AG04450 (cell line): ENCODE measurements at regions not wholly inside any gene's neighbourhood (a gene's known extent, or its start where the extent isn't known, plus 50 kb on each side); places are given as distances from the start of the nearest gene placed in this dataset.

Experiments
- CTCF ChIA-PET: fragments of 300-600, 350-600 bp; formaldehyde crosslinking; extraction: SDS; loops from one replicate; lab custom pipeline; 2022; ENCODE audit warnings: antibody characterized with exemption, inconsistent platforms; lab: Charles Lee
- POLR2A ChIA-PET: fragments of 350-600 bp; formaldehyde crosslinking; extraction: SDS; loops from one replicate; lab custom pipeline; 2021; ENCODE audit warnings: antibody characterized with exemption, inconsistent platforms; lab: Yijun Ruan, JAX
- DNase-seq: peaks from one replicate; pipeline ENCODE4 v3.0.0-alpha.2; 2011; ENCODE audit warnings: low read depth, low spot score
- H3K27ac ChIP-seq: one replicate; pipeline ENCODE4 v1.5.1; 2012; ENCODE audit warnings: low read depth, low read length, control low read depth
- H3K27me3 ChIP-seq: one replicate; pipeline ENCODE4 v1.6.0; 2012; ENCODE audit warnings: low read length; ENCODE audit not compliant: control insufficient read depth, insufficient read depth
- H3K4me3 ChIP-seq: 2 replicates; pipeline ENCODE4 v1.5.1; 2011; ENCODE audit warnings: mild to moderate bottlenecking, low read depth, low read length, control low read depth
- H3K9me3 ChIP-seq: 2 replicates; pipeline ENCODE4 v1.5.1; 2012; ENCODE audit warnings: low read length; ENCODE audit not compliant: control insufficient read depth, insufficient read depth
- CTCF ChIP-seq: IDR thresholded peaks from 2 replicates; pipeline ENCODE4 v1.5.1; 2011; ENCODE audit warnings: low read depth, low read length, control low read depth, inconsistent platforms

- no peaks in the 10 kb centered on the region for H3K27me3 ChIP-seq
- CTCF ChIA-PET = interaction anchor here (0.6 to 4.2 kb wide), 10 partner anchors 17 to 1441 kb away, joined by 3 to 31 read pairs (median 6); no protein-coding TSS in a partner anchor
- H3K9me3 ChIP-seq = no peaks in the 10 kb centered on the region
- H3K4me3 ChIP-seq = no peak overlapping the region
- no peak for TF ChIP-seq CTCF
- no peak overlapping the region for H3K27ac ChIP-seq
- DNase-seq = no peak
- POLR2A ChIA-PET = no interaction called here
These were observed 90.4 kb downstream of the SYNE3 start for GRCh38 chr14:95426116-95426475.

DNA sequence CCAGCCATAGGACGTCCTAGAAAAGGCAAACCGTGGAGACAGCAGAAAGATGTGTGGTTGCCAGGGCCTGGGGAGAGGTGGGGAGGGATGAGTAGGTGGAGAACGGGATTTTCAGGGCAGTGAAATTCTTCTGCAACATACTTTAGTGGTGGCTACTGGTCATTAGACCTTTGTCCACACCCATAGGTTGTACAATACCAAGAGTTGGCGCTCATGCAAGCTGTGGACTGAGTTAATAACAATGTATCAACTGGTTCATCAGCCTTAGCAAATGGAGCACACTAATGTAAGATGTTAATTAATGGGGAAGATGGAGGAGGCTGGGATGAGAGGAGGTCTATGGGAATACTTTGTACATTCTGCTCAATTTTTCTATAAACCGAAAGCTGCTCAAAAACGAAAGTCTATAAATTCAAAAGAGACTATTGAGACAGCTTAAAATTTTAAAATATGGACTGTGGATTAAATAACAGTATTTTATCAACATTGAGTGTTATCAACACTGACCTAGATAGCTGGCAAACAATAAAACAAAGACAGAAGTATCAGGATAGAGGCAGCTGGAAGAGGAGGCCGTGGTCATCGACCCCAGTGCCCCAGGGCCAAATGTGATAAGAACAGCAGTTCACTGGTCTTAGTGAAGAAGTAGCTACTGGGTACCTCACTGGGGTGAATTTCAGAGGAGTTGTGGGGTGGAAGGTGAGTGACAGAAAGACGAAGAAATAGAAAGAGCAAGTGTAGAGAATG is 90.9 kb downstream of the SYNE3 start:
- no peak overlapping the region for H3K4me3 ChIP-seq
- ChIA-PET POLR2A (no interaction called here), CTCF (interaction anchor here (0.7 to 4.2 kb wide), 3 partner anchors 17 to 1294 kb away, joined by 4 to 31 read pairs (median 8); no protein-coding TSS in a partner anchor)
- no peaks in the 10 kb centered on the region for H3K9me3 ChIP-seq
- no peak for DNase-seq
- TF ChIP-seq CTCF = no peak
- no peaks in the 10 kb centered on the region for H3K27me3 ChIP-seq
- H3K27ac ChIP-seq = no peak overlapping the region

GRCh38 chr14:95424529-95424928 is 91.9 kb downstream of the SYNE3 start:
- POLR2A ChIA-PET = no interaction called here
- CTCF ChIA-PET = interaction anchor here (4.2 kb wide), 1 partner anchor 102 kb away, joined by 31 read pairs; no protein-coding TSS in a partner anchor
- TF ChIP-seq CTCF = no peak
- no peak overlapping the region for H3K27ac ChIP-seq
- DNase-seq = no peak
- no peaks in the 10 kb centered on the region for H3K9me3 ChIP-seq
- no peaks in the 10 kb centered on the region for H3K27me3 ChIP-seq
- H3K4me3 ChIP-seq = no peak overlapping the region

- Histone ChIP-seq H3K9me3 (no peaks in the 10 kb centered on the region), H3K27ac (no peak overlapping the region), H3K4me3 (no peak overlapping the region), H3K27me3 (no peaks in the 10 kb centered on the region)
- DNase-seq = no peak
- no peak for TF ChIP-seq CTCF
- ChIA-PET POLR2A (no interaction called here), CTCF (interaction anchor here (1.5 to 1.6 kb wide), 3 partner anchors 11 to 105 kb away, joined by 3 to 7 read pairs (median 4); no protein-coding TSS in a partner anchor)
These were observed 94.7 kb downstream of the SYNE3 start for GRCh38 chr14:95421741-95422140.

DNA sequence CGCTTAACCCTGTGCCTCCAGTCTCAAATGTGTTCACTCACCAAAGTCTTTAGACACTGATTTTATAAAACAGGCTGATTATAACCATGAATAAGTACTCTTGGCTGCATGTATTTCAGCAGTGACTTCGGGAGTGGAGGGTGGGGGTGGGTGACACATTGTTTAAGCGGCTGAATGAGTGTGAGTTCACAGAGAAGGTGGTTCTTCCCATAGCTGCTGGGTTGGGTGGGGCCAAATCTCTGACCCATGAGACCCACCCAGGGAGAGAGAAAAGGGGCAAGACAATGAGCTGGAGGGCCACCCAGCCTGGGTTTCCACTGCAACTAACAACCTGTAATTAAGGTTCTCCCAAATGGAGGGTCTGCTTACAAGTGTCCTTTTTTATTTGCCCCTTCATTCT is 96.4 kb downstream of the SYNE3 start:
- CTCF ChIA-PET = interaction anchor here (1.5 kb wide), 1 partner anchor 23 kb away, joined by 4 read pairs; no protein-coding TSS in a partner anchor
- DNase-seq = no peak
- POLR2A ChIA-PET = no interaction called here

More for the DNA sequence above, 96.4 kb downstream of the SYNE3 start:
- Histone ChIP-seq H3K4me3 (no peak overlapping the region), H3K27ac (no peak overlapping the region), H3K9me3 (no peaks in the 10 kb centered on the region), H3K27me3 (no peaks in the 10 kb centered on the region)
- no peak for TF ChIP-seq CTCF
